ENCODE measurements at regions not wholly inside any gene's neighbourhood (a gene's known extent, or its start where the extent isn't known, plus 50 kb on each side); places are given as distances from the start of the nearest gene placed in this dataset.
"Not testable (repeated sequence)": the region's sequence is repeated elsewhere in the genome, so short reads cannot be mapped to it uniquely, and the experiment has no call there.

GRCh38 chr15:22735067-22735466, 51.4 kb upstream of the NIPA1 start:
- not testable (repeated sequence) for TF ChIP-seq ZZZ3 (IDR thresholded peaks at IDR 0.05); SNAPC5 (CRISPR knock-in tag; IDR thresholded peaks at IDR 0.05); NFYB (IDR thresholded peaks at IDR 0.05; ENCODE audit: extremely low read depth, insufficient read length); CHD2 (IDR thresholded peaks at IDR 0.05; ENCODE audit: low read depth, low read length); ZNF274 (IDR thresholded peaks at IDR 0.05; ENCODE audit: borderline replicate concordance, low read depth, low read length); CREB5 (CRISPR knock-in tag; IDR thresholded peaks at IDR 0.05)

Data from K562 (cell line).